Retina (tissue), 1 donor: ENCODE measurements at regions not wholly inside any gene's neighbourhood (a gene's known extent, or its start where the extent isn't known, plus 50 kb on each side); places are given as distances from the start of the nearest gene placed in this dataset.

Experiments used
- DNase-seq: peaks from one replicate; pipeline ENCODE4 v3.0.0-alpha.2; 2016

GRCh38 chr7:55624813-55625212, 52.5 kb upstream of the VOPP1 start:
- no peak for DNase-seq

GRCh38 chr7:55623617-55624016, 51.3 kb upstream of the VOPP1 start:
- no peak for DNase-seq

GRCh38 chr7:55622241-55622640, 49.9 kb upstream of the VOPP1 start:
- DNase-seq, result no peak
